ENCODE measurements at regions not wholly inside any gene's neighbourhood (a gene's known extent, or its start where the extent isn't known, plus 50 kb on each side); places are given as distances from the start of the nearest gene placed in this dataset.

DNA sequence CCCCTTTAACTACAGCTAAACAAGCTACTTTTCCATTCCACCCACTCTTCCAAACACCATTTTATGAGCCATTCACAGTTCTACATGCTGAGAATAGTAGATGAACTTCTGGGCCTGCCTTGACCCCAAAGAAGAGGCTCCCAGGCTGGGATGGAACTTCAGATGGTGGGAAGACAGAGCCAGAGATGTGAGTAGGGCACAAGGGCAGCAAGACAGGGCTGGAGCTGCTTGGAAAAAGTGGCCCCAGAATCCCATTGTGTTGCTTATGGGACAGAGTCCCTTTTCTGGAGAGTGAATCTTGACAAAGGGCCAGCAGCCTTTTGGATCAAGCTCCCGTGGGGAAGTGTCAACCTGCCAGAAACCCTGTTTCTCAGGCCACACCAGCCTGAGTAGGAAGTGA, 516.5 kb upstream of the PPP2R3A start:
- no peak for TF ChIP-seq CTCF (IDR thresholded peaks at IDR 0.05)
- DNase-seq (no peak), FAIRE-seq (no peak), ATAC-seq (no peak)
- intact Hi-C loops (cut with DNase I) = no loop called here
- H3K4me3 ChIP-seq = no peak overlapping the region
- H3K9me3 ChIP-seq = no peaks in the 10 kb centered on the region
- no peaks in the 10 kb centered on the region for H3K27me3 ChIP-seq
- no peaks in the 10 kb centered on the region for H3K36me3 ChIP-seq
- WGBS, 2 donors = 15 to 38% methylated on average over 1 of the region's 1 CpG
- H3K27ac ChIP-seq = no peak overlapping the region
- no peaks in the 10 kb centered on the region for H3K4me1 ChIP-seq

DNA sequence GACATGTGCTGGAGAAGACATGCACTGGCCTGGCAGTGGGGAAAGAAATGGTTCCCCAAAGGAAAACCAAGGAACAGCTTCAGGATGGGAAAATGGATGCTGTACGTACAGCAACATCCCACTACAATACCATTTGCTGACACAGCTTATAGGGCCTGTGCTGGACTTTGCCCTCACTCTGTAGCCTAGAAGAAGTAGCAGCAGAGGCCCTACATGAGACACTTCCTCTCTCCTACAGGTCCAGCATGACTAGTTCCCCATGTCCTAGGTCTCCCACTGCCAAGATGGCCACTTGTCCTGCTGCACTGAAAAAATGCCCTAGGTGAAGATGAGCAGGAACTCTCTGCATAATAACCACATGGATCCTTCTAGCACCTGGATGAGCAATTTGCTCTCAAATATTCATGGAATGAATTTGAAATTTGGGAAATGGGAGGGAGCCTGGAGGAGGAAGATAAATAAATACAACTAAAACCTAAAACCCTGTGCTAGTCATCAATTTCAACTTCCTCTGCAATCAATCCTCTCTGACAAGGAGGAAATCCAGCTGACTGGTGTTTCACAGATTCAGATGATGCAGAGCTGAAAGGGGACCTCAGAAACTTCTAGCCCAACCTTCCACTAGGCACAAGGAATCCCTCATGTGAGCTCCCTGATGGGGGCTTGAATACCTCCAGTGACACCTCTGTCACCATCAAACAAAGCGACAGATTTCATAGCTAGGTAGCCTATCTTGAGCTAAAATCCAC, 514.3 kb upstream of the PPP2R3A start:
- Histone ChIP-seq H3K9me3 (no peaks in the 10 kb centered on the region), H3K4me1 (no peaks in the 10 kb centered on the region), H3K27me3 (no peaks in the 10 kb centered on the region), H3K36me3 (no peaks in the 10 kb centered on the region), H3K27ac (no peak overlapping the region), H3K4me3 (no peak overlapping the region)
- DNase-seq (no peak), ATAC-seq (no peak), FAIRE-seq (no peak)
- no peak for TF ChIP-seq CTCF (IDR thresholded peaks at IDR 0.05)
- 72 to 88% methylated on average over 2 of the region's 2 CpGs for WGBS, 2 donors
- intact Hi-C loops (cut with DNase I) = no loop called here

DNA sequence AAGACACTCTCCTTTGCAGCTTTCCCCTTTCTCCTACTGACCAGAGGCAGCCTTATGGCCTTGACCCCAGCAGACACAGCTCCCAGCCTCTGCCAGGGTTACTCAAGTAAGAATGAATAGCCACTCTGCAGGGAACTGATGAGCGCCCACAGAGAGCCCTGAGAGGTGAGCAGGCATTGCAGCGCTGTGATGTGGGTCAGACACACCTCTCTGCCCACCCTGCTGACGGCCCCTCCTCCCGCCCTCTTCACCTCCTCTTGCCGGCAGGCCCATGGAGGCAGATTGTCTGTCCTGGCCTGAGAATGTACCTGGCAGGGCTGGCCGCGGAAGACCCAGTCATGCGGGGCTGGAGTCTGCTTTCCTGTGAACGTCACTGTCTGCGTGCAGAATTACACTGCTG, 512.6 kb upstream of the PPP2R3A start:
- intact Hi-C loops (cut with DNase I) = no loop called here
- FAIRE-seq = no peak
- 29 to 31% methylated on average over 10 of the region's 10 CpGs for WGBS, 2 donors
- TF ChIP-seq CTCF (IDR thresholded peaks at IDR 0.05) = no peak
- Histone ChIP-seq H3K9me3 (no peaks in the 10 kb centered on the region), H3K36me3 (no peaks in the 10 kb centered on the region), H3K27me3 (no peaks in the 10 kb centered on the region), H3K4me1 (no peaks in the 10 kb centered on the region), H3K27ac (no peak overlapping the region), H3K4me3 (no peak overlapping the region)
- ATAC-seq = no peak
- DNase-seq = no peak

GRCh38 chr3:135453326-135453725, 512.2 kb upstream of the PPP2R3A start:
- Histone ChIP-seq H3K9me3 (no peaks in the 10 kb centered on the region), H3K27ac (no peak overlapping the region), H3K36me3 (no peaks in the 10 kb centered on the region), H3K4me3 (no peak overlapping the region), H3K4me1 (no peaks in the 10 kb centered on the region), H3K27me3 (no peaks in the 10 kb centered on the region)
- FAIRE-seq (no peak), DNase-seq (no peak), ATAC-seq (no peak)
- WGBS, 2 donors = 58 to 59% methylated on average over 6 of the region's 6 CpGs
- TF ChIP-seq CTCF (IDR thresholded peaks at IDR 0.05) = no peak
- intact Hi-C loops (cut with DNase I) = no loop called here

GRCh38 chr3:135454890-135455289, 510.6 kb upstream of the PPP2R3A start:
- H3K27me3 ChIP-seq = no peaks in the 10 kb centered on the region
- intact Hi-C loops (cut with DNase I) = no loop called here
- 64 to 67% methylated on average over 4 of the region's 4 CpGs for WGBS, 2 donors
- no peaks in the 10 kb centered on the region for H3K36me3 ChIP-seq
- FAIRE-seq = no peak
- no peak for ATAC-seq
- DNase-seq = no peak
- TF ChIP-seq CTCF (IDR thresholded peaks at IDR 0.05) = no peak
- no peak overlapping the region for H3K4me3 ChIP-seq
- no peak overlapping the region for H3K27ac ChIP-seq
- no peaks in the 10 kb centered on the region for H3K4me1 ChIP-seq
- no peaks in the 10 kb centered on the region for H3K9me3 ChIP-seq
